Adrenal gland (tissue), 9 donors: ENCODE measurements at regions not wholly inside any gene's neighbourhood (a gene's known extent, or its start where the extent isn't known, plus 50 kb on each side); places are given as distances from the start of the nearest gene placed in this dataset.

Experiments used
- DNase-seq, 7 donors: peaks; one replicate each; pipeline ENCODE4 v3.0.0-alpha.2; 2019 to 2020
- H3K27ac ChIP-seq, 5 donors: fragments of 200-600 bp; sonication (generic) in 4 of 5; 1 replicate in 3 of 5; 2 replicates in 2 of 5; pipeline versions ENCODE4 v1.5.1 to v1.8.0; 2016 to 2020; ENCODE audit warnings: mild to moderate bottlenecking in 1 of 5
- H3K27me3 ChIP-seq: fragments of 200-600 bp; 2 replicates; pipeline ENCODE4 v1.8.0; 2021
- H3K36me3 ChIP-seq, 2 donors: fragments of 200-600 bp; replicated peaks in 1 of 2; 1 replicate in 1 of 2; 2 replicates in 1 of 2; pipeline versions ENCODE4 v1.5.1 to v1.8.0; 2018 to 2022
- H3K4me1 ChIP-seq, 2 donors: fragments of 200-600 bp; replicated peaks in 1 of 2; 1 replicate in 1 of 2; 2 replicates in 1 of 2; pipeline versions ENCODE4 v1.5.1 to v1.8.0; 2018 to 2021
- H3K4me3 ChIP-seq, 4 donors: fragments of 200-600 bp; sonication (generic) in 3 of 4; one replicate each; pipeline ENCODE4 v1.5.1; 2016 to 2018
- H3K9me3 ChIP-seq, 3 donors: fragments of 200-600 bp; sonication (generic) in 1 of 3; replicated peaks in 1 of 3; 1 replicate in 2 of 3; 2 replicates in 1 of 3; pipeline versions ENCODE4 v1.5.1 to v1.8.0; 2016 to 2021
- POLR2A ChIP-seq, 2 donors: fragments of 450-650 bp; IDR thresholded peaks; one replicate each; pipeline ENCODE4 v1.6.1; 2017; ENCODE audit warnings: antibody characterized with exemption in 2 of 2, mild to moderate bottlenecking in 2 of 2, moderate library complexity in 1 of 2
- WGBS, 4 donors: extraction: QIAGEN DNeasy Blood & Tissue Kit in 2 of 4; methylation state at CpG; one replicate each; pipeline versions ENCODE4 v1.1.5 to v1.1.7; 2013 to 2017; 5-methylcytosine and 5-hydroxymethylcytosine counted together
- intact Hi-C, 2 donors: fragments of 100-400 bp; cut with DNase I; formaldehyde crosslinking; loops; one replicate each; pipeline versions ENCODE4 v1.14.1 to v1.15.0; 2022 to 2023
- TF ChIP-seq, protein P1 (sequence below), 6 experiments: fragments of 450-650 bp in 4 of 6; fragments of 200-600 bp in 2 of 6; sonication (generic) in 1 of 6; IDR thresholded peaks; 1 replicate in 5 of 6; 2 replicates in 1 of 6; pipeline versions ENCODE4 v1.5.1 to v1.8.0; 2016 to 2021; ENCODE audit warnings: antibody characterized with exemption in 6 of 6, mild to moderate bottlenecking in 2 of 6, moderate library complexity in 1 of 6
- donor health status: healthy with polysubstance abuse.
- donor health status: Bipolar disorder and iron deficiency.
- donor health status: DM: yes; HTN: yes; CAD: no.
- donor health status: DM: no; HTN: no; CAD: no.
- donor health status: DM: no; HTN: no; CAD: no.

DNA sequence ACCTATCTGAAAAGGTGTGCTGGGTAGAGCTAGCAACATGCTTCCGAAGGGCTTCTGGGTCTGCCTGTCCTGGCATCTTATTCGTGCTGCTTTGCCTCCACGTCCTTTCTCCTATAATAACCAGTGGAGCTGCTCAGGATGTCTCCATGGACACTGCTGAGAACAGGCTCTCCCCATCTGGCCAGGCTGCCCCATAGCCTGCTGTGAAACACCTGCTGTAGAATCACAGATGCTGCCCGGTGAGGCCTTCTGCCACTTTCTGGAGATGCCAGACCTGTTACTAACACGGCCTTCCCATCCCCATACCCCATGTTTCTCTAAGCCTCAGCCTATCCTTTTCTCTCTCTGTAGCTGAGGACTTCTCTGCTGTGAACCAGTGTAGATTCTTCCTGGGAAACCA is 120.5 kb downstream of the IER5 start:
- no peaks in the 10 kb centered on the region for H3K27me3 ChIP-seq
- H3K27ac ChIP-seq, result no peak overlapping the region
- H3K4me3 ChIP-seq, result no peak overlapping the region
- H3K9me3 ChIP-seq, result no peaks in the 10 kb centered on the region
- no peaks in the 10 kb centered on the region for H3K36me3 ChIP-seq
- WGBS, 4 donors, result 81 to 91% (median 87%) methylated on average over 5 of the region's 5 CpGs
- intact Hi-C loops, result no loop called here
- no peaks in the 10 kb centered on the region for H3K4me1 ChIP-seq
- peak in 1 of 7 donors; percentile 50 for DNase-seq
- TF ChIP-seq POLR2A (IDR thresholded peaks at IDR 0.05), result no peak
- TF ChIP-seq, protein P1, sequence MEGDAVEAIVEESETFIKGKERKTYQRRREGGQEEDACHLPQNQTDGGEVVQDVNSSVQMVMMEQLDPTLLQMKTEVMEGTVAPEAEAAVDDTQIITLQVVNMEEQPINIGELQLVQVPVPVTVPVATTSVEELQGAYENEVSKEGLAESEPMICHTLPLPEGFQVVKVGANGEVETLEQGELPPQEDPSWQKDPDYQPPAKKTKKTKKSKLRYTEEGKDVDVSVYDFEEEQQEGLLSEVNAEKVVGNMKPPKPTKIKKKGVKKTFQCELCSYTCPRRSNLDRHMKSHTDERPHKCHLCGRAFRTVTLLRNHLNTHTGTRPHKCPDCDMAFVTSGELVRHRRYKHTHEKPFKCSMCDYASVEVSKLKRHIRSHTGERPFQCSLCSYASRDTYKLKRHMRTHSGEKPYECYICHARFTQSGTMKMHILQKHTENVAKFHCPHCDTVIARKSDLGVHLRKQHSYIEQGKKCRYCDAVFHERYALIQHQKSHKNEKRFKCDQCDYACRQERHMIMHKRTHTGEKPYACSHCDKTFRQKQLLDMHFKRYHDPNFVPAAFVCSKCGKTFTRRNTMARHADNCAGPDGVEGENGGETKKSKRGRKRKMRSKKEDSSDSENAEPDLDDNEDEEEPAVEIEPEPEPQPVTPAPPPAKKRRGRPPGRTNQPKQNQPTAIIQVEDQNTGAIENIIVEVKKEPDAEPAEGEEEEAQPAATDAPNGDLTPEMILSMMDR (IDR thresholded peaks at IDR 0.05), result no peak

DNA sequence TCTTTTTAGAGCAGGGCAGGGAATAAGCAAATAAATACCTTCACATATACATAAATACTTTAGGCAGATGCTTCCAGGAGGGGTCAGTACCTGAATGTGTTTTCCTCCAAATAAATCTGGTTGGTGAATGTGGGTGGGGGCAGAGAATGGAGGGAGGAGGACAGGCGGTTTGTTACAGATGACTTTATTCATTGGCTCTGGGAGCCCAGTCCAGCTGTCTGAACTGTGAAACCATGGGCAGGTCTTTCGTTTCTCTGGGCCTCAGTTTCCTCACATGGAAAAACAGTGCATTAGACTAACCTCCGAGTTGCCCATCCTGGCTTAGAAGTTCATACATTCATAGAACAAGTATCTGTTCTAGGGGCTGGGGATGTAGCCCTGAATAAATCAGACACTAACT is 124.6 kb downstream of the IER5 start:
- Histone ChIP-seq H3K27ac (no peak overlapping the region), H3K27me3 (no peaks in the 10 kb centered on the region), H3K4me3 (no peak overlapping the region), H3K36me3 (no peaks in the 10 kb centered on the region), H3K4me1 (no peaks in the 10 kb centered on the region), H3K9me3 (no peaks in the 10 kb centered on the region)
- WGBS, 4 donors, result 38 to 65% (median 63%) methylated on average over 3 of the region's 3 CpGs
- DNase-seq, result peak in 1 of 7 donors; percentile 4
- intact Hi-C loops, result no loop called here
- no peak for TF ChIP-seq POLR2A (IDR thresholded peaks at IDR 0.05)
- TF ChIP-seq, protein P1 (IDR thresholded peaks at IDR 0.05), result no peak

DNA sequence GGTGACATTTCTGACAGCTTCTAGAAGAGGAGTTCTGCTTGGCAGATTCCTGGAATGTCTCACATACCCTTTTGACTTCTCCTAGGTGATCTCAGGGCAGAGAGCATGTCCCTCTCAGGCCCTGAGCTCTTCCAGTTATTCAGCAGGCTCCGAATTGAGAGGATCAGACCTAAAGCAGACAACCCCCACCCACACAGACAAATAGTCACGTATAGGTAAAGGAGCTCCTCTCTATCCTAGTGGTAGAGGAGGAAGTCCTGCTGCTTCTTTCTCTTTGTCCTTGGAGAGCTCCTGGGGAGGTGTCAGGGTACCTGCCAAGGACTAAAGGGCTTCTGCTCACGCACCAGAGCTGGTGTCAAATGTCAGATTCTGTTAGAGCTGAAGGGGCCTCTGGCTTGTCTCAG is 128.1 kb downstream of the IER5 start:
- WGBS, 4 donors, result 44 to 55% (median 49%) methylated on average over 2 to 3 of the region's 3 CpGs
- no peak for DNase-seq
- Histone ChIP-seq H3K4me1 (no peaks in the 10 kb centered on the region), H3K9me3 (no peaks in the 10 kb centered on the region), H3K27me3 (no peaks in the 10 kb centered on the region), H3K4me3 (no peak overlapping the region), H3K36me3 (no peaks in the 10 kb centered on the region), H3K27ac (no peak overlapping the region)
- intact Hi-C loops, result no loop called here
- TF ChIP-seq POLR2A (IDR thresholded peaks at IDR 0.05), result no peak
- TF ChIP-seq, protein P1 (IDR thresholded peaks at IDR 0.05), result no peak

DNA sequence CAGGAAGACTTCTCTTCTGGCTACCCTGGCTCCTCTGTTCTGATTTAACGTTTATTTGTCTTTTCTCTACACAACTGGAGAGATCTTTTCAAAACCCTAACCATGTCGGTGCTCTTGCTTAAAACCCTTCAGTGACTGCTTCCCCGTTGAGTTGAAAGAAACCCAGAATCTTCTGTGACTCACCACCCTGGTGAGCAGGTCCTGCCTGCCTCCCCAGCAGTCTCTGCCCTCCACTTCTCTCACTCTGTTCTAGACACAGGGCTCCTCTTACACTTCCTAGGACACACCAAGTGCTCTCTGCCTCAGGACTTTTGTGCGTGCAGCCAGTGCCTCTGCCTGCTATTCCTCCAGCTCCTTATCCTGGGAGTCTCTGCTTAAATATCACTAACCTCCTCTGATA is 131.4 kb downstream of the IER5 start:
- no peaks in the 10 kb centered on the region for H3K36me3 ChIP-seq
- intact Hi-C loops, result no loop called here
- no peaks in the 10 kb centered on the region for H3K27me3 ChIP-seq
- H3K9me3 ChIP-seq, result no peaks in the 10 kb centered on the region
- TF ChIP-seq POLR2A (IDR thresholded peaks at IDR 0.05), result no peak
- TF ChIP-seq, protein P1 (IDR thresholded peaks at IDR 0.05), result no peak
- H3K27ac ChIP-seq, result no peak overlapping the region
- WGBS, 4 donors, result 79 to 84% (median 80%) methylated on average over 4 of the region's 4 CpGs
- H3K4me1 ChIP-seq, result no peaks in the 10 kb centered on the region
- DNase-seq, result no peak
- H3K4me3 ChIP-seq, result no peak overlapping the region
